ENCODE measurements at regions not wholly inside any gene's neighbourhood (a gene's known extent, or its start where the extent isn't known, plus 50 kb on each side); places are given as distances from the start of the nearest gene placed in this dataset.
"Not testable (repeated sequence)": the region's sequence is repeated elsewhere in the genome, so short reads cannot be mapped to it uniquely, and the experiment has no call there.

GRCh38 chr12:18868717-18869116 is 130.8 kb downstream of the CAPZA3 start:
- DNase-seq (ENCODE audit: low read depth) = no peak
- no peak overlapping the region for H3K4me3 ChIP-seq (ENCODE audit: control insufficient read depth, low read depth, low read length)

GRCh38 chr12:18872770-18873169 is 134.9 kb downstream of the CAPZA3 start:
- no peak for DNase-seq (ENCODE audit: low read depth)
- no peak for TF ChIP-seq CTCF (IDR thresholded peaks at IDR 0.05; ENCODE audit: control insufficient read depth, insufficient read depth, low read depth, low read length, missing control alignments)
- H3K4me3 ChIP-seq (ENCODE audit: control insufficient read depth, low read depth, low read length) = no peak overlapping the region

More at GRCh38 chr12:18868717-18869116, 130.8 kb downstream of the CAPZA3 start:
- no peak for TF ChIP-seq CTCF (IDR thresholded peaks at IDR 0.05; ENCODE audit: control insufficient read depth, insufficient read depth, low read depth, low read length, missing control alignments)

DNA sequence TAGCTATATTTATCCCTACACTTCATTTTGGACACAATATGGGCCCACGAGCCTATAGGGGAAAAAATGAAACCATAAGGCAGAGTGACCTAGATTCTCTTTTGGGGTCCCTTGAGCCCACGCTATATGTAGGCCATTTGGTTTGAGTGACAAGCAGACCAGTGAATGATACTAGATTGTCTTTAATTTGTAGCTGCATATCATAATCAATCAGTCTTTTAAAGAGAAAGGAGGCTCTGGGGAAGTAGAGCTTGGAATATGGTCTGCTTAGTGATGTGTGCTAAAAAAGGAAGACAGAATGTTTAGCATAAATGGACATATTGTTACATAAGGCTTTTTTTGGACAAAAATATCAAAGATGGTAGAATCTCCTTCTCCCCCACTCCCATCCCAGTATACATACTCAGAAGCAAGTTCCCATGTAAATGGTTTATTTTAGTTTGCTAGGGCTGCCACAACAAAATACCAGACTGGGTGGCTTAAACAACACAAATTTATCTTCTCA is 140.8 kb downstream of the CAPZA3 start:
- no peak for TF ChIP-seq CTCF (IDR thresholded peaks at IDR 0.05; ENCODE audit: control insufficient read depth, insufficient read depth, low read depth, low read length, missing control alignments)
- H3K4me3 ChIP-seq (ENCODE audit: control insufficient read depth, low read depth, low read length) = no peak overlapping the region
- DNase-seq (ENCODE audit: low read depth) = no peak

- no peak overlapping the region for H3K4me3 ChIP-seq (ENCODE audit: control insufficient read depth, low read depth, low read length)
- TF ChIP-seq CTCF (IDR thresholded peaks at IDR 0.05; ENCODE audit: control insufficient read depth, insufficient read depth, low read depth, low read length, missing control alignments) = no peak
- no peak for DNase-seq (ENCODE audit: low read depth)
Observed at GRCh38 chr12:18882690-18883089, 144.8 kb downstream of the CAPZA3 start.

DNA sequence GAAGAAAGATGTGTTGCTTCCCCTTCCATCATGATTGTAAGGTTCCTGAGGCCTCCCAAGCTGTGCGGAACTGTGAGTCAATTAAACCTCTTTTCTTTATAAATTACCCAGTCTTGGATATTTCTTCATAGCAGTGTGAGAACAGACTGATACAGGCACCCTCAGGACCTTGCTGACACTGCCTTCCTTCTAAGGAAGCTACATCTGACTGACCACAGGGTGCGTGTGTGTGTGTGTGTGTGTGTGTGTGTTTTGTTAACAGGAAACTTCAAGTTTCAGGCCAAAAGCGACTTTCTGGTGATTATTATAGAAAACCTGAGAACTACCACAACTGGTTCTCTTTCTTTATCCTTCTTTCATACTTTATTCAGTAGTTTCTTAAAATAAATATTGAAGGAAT is 149.0 kb downstream of the CAPZA3 start:
- H3K4me3 ChIP-seq (ENCODE audit: control insufficient read depth, low read depth, low read length) = no peak overlapping the region
- TF ChIP-seq CTCF (IDR thresholded peaks at IDR 0.05; ENCODE audit: control insufficient read depth, insufficient read depth, low read depth, low read length, missing control alignments) = no peak
- DNase-seq (ENCODE audit: low read depth) = no peak

- no peak for DNase-seq (ENCODE audit: low read depth)
- TF ChIP-seq CTCF (IDR thresholded peaks at IDR 0.05; ENCODE audit: control insufficient read depth, insufficient read depth, low read depth, low read length, missing control alignments) = no peak
- no peak overlapping the region for H3K4me3 ChIP-seq (ENCODE audit: control insufficient read depth, low read depth, low read length)
Observed at GRCh38 chr12:18887368-18887767, 149.4 kb downstream of the CAPZA3 start.

- TF ChIP-seq CTCF (IDR thresholded peaks at IDR 0.05; ENCODE audit: control insufficient read depth, insufficient read depth, low read depth, low read length, missing control alignments) = no peak
- no peak overlapping the region for H3K4me3 ChIP-seq (ENCODE audit: control insufficient read depth, low read depth, low read length)
- DNase-seq (ENCODE audit: low read depth) = no peak
Observed at GRCh38 chr12:18888047-18888446, 150.1 kb downstream of the CAPZA3 start.

- not testable (repeated sequence) for H3K4me3 ChIP-seq (ENCODE audit: control insufficient read depth, low read depth, low read length); DNase-seq (ENCODE audit: low read depth)
Observed at GRCh38 chr12:18890621-18891020, 152.7 kb downstream of the CAPZA3 start.
